ENCODE measurements at regions not wholly inside any gene's neighbourhood (a gene's known extent, or its start where the extent isn't known, plus 50 kb on each side); places are given as distances from the start of the nearest gene placed in this dataset.

GRCh38 chr7:133134810-133135209 lies 52.9 kb upstream of the CHCHD3 start:
- H3K36me3 ChIP-seq (replicated peaks in 1 of 2; ENCODE audit: control insufficient read depth in 1 of 2, insufficient read depth in 2 of 2, low read length in 1 of 2) = no peaks in the 10 kb centered on the region
- TF ChIP-seq MXI1 (IDR thresholded peaks at IDR 0.05; ENCODE audit: low read depth, low read length) = no peak
- no peak for TF ChIP-seq RFX5 (IDR thresholded peaks at IDR 0.05; ENCODE audit: low read length)
- TF ChIP-seq PBX3 (IDR thresholded peaks at IDR 0.05) = no peak
- TF ChIP-seq MAX (IDR thresholded peaks at IDR 0.05; ENCODE audit: low read depth) = no peak
- TF ChIP-seq GABPA (IDR thresholded peaks at IDR 0.05; ENCODE audit: low read depth) = no peak
- no peak for TF ChIP-seq NRF1 (IDR thresholded peaks at IDR 0.05; ENCODE audit: low read depth, low read length)
- no peak for TF ChIP-seq FOSL2 (IDR thresholded peaks at IDR 0.05; ENCODE audit: borderline replicate concordance, low read depth)
- TF ChIP-seq TCF12 (IDR thresholded peaks at IDR 0.05) = no peak
- no peak for TF ChIP-seq RCOR1 (IDR thresholded peaks at IDR 0.05; ENCODE audit: low read length)
- H3K9ac ChIP-seq = no peak overlapping the region
- H3K4me2 ChIP-seq = no peak overlapping the region
- no peaks in the 10 kb centered on the region for H4K20me1 ChIP-seq (ENCODE audit: insufficient read depth)
- H3K27ac ChIP-seq (ENCODE audit: low read depth in 2 of 2, low read length in 1 of 2) = no peak overlapping the region
- no peaks in the 10 kb centered on the region for H3K79me2 ChIP-seq (ENCODE audit: insufficient read depth)
- H3K4me1 ChIP-seq (ENCODE audit: control insufficient read depth in 1 of 2, insufficient read depth in 2 of 2, low read depth in 1 of 2, low read length in 1 of 2) = peaks cover 0 to 7% of the 10 kb centered on the region in 2 experiments; a peak in 1 of 4 replicates
- POLR2A ChIA-PET = no interaction called here
- H3F3A ChIP-seq (replicated peaks; ENCODE audit: insufficient read depth) = no peaks in the 10 kb centered on the region
- H2AFZ ChIP-seq (ENCODE audit: low read depth) = no peak overlapping the region
- H3K9me2 ChIP-seq = no peaks in the 10 kb centered on the region
- no peaks in the 10 kb centered on the region for H3K27me3 ChIP-seq (ENCODE audit: insufficient read depth)
- no peak for DNase-seq
- H3K9me3 ChIP-seq = no peaks in the 10 kb centered on the region
- CTCF ChIA-PET = interaction anchor here (0.6 to 1.4 kb wide), 3 partner anchors 41 to 1443 kb away, joined by 3 read pairs; no protein-coding TSS in a partner anchor
- no peak overlapping the region for H3K4me3 ChIP-seq (ENCODE audit: low read depth in 2 of 2, low read length in 1 of 2)

GRCh38 chr7:133135451-133135850 lies 53.6 kb upstream of the CHCHD3 start:
- Histone ChIP-seq H4K20me1 (ENCODE audit: insufficient read depth) (no peaks in the 10 kb centered on the region), H3K9me2 (no peaks in the 10 kb centered on the region), H3K79me2 (ENCODE audit: insufficient read depth) (no peaks in the 10 kb centered on the region), H3F3A (replicated peaks; ENCODE audit: insufficient read depth) (no peaks in the 10 kb centered on the region), H3K27me3 (ENCODE audit: insufficient read depth) (no peaks in the 10 kb centered on the region), H2AFZ (ENCODE audit: low read depth) (no peak overlapping the region), H3K4me2 (no peak overlapping the region), H3K4me1 (ENCODE audit: control insufficient read depth in 1 of 2, insufficient read depth in 2 of 2, low read depth in 1 of 2, low read length in 1 of 2) (peaks cover 0 to 12% of the 10 kb centered on the region in 2 experiments; a peak in 2 of 4 replicates), H3K9me3 (no peaks in the 10 kb centered on the region), H3K36me3 (replicated peaks in 1 of 2; ENCODE audit: control insufficient read depth in 1 of 2, insufficient read depth in 2 of 2, low read length in 1 of 2) (no peaks in the 10 kb centered on the region), H3K9ac (no peak overlapping the region), H3K4me3 (ENCODE audit: low read depth in 2 of 2, low read length in 1 of 2) (no peak overlapping the region), H3K27ac (ENCODE audit: low read depth in 2 of 2, low read length in 1 of 2) (no peak overlapping the region)
- TF ChIP-seq SIN3A (IDR thresholded peaks at IDR 0.05; ENCODE audit: borderline replicate concordance, low read depth, low read length) = no peak
- TF ChIP-seq USF1 (IDR thresholded peaks at IDR 0.05; ENCODE audit: borderline replicate concordance, low read depth) = no peak
- TF ChIP-seq GABPA (IDR thresholded peaks at IDR 0.05; ENCODE audit: low read depth) = no peak
- TF ChIP-seq FOXM1 (IDR thresholded peaks at IDR 0.05; ENCODE audit: low read depth) = no peak
- 0% methylated on average over 1 of the region's 1 CpG for WGBS (ENCODE audit: low lambda C conversion rate)
- no peak for DNase-seq
- ChIA-PET POLR2A (interaction anchor here (0.6 kb wide), 1 partner anchor 53 kb away, joined by 3 read pairs; the partner anchor contains the start of gene CHCHD3), CTCF (interaction anchor here (0.9 to 1.4 kb wide), 2 partner anchors 40 to 1444 kb away, joined by 3 read pairs; no protein-coding TSS in a partner anchor)

All from SK-N-SH (cell line).